Neural cell (in vitro differentiated cells): ENCODE measurements at regions not wholly inside any gene's neighbourhood (a gene's known extent, or its start where the extent isn't known, plus 50 kb on each side); places are given as distances from the start of the nearest gene placed in this dataset.

Source experiments
- H2AFZ ChIP-seq: fragments of 200-600, 300-800 bp; sonication (generic), shearing (Covaris generic); 2 replicates; pipeline ENCODE4 v1.6.0; 2014; ENCODE audit warnings: low read depth, mild to moderate bottlenecking, antibody characterized with exemption, low read length, moderate library complexity
- H3F3A ChIP-seq: fragments of 200-600 bp; shearing (Covaris generic); 2 replicates; pipeline ENCODE4 v1.6.1; 2016; ENCODE audit warnings: mild to moderate bottlenecking, moderate library complexity, mixed read lengths, antibody characterized with exemption, low read length; ENCODE audit not compliant: insufficient read depth, poor library complexity, severe bottlenecking
- H3K27ac ChIP-seq: fragments of 200-600, 300-800 bp; sonication (generic), shearing (Covaris generic); 2 replicates; pipeline ENCODE4 v1.5.1; 2014; ENCODE audit warnings: mild to moderate bottlenecking, low read length, moderate library complexity
- H3K27me3 ChIP-seq: fragments of 300-800, 200-600 bp; sonication (generic), shearing (Covaris generic); 2 replicates; pipeline ENCODE4 v1.6.0; 2014; ENCODE audit warnings: mild to moderate bottlenecking, low read depth, low read length, moderate library complexity; ENCODE audit not compliant: insufficient read depth
- H3K36me3 ChIP-seq: fragments of 300-800, 200-600 bp; sonication (generic), shearing (Covaris generic); 2 replicates; pipeline ENCODE4 v1.5.1; 2014; ENCODE audit warnings: mild to moderate bottlenecking, antibody characterized with exemption, low read length, moderate library complexity; ENCODE audit not compliant: insufficient read depth
- H3K4me2 ChIP-seq: fragments of 300-800, 200-600 bp; sonication (generic), shearing (Covaris generic); 2 replicates; pipeline ENCODE4 v1.6.0; 2014; ENCODE audit warnings: mild to moderate bottlenecking, low read length
- H3K4me3 ChIP-seq: fragments of 300-800, 200-600 bp; sonication (generic), shearing (Covaris generic); 2 replicates; pipeline ENCODE4 v1.5.1; 2014; ENCODE audit warnings: mild to moderate bottlenecking, low read length, moderate library complexity
- H3K79me2 ChIP-seq: fragments of 200-600 bp; shearing (Covaris generic); replicated peaks from 2 replicates; pipeline ENCODE4 v1.6.0; 2014; ENCODE audit warnings: mild to moderate bottlenecking, low read length, moderate library complexity; ENCODE audit not compliant: insufficient read depth
- H3K9ac ChIP-seq: fragments of 300-800, 200-600 bp; sonication (generic), shearing (Covaris generic); 2 replicates; pipeline ENCODE4 v1.6.1; 2016; ENCODE audit warnings: mild to moderate bottlenecking, low read length, mixed read lengths
- H3K9me2 ChIP-seq: fragments of 200-600 bp; shearing (Covaris generic); 2 replicates; pipeline ENCODE4 v1.6.1; 2016; ENCODE audit warnings: mild to moderate bottlenecking, low read length, mixed read lengths; ENCODE audit not compliant: insufficient read depth
- H3K9me3 ChIP-seq: fragments of 200-600, 300-800 bp; sonication (generic), shearing (Covaris generic); 2 replicates; pipeline ENCODE4 v1.6.1; 2016; ENCODE audit warnings: mild to moderate bottlenecking, mixed run types, low read length, moderate library complexity, mixed read lengths
- H4K20me1 ChIP-seq: fragments of 200-600 bp; shearing (Covaris generic); 2 replicates; pipeline ENCODE4 v1.6.1; 2016; ENCODE audit warnings: mild to moderate bottlenecking, mixed run types; ENCODE audit not compliant: insufficient read depth
- EP300 ChIP-seq: fragments of 450-650 bp; conservative IDR thresholded peaks from 2 replicates; pipeline ENCODE4 v1.6.1; 2014; ENCODE audit warnings: antibody characterized with exemption, mild to moderate bottlenecking, moderate library complexity; ENCODE audit not compliant: poor library complexity, severe bottlenecking
- EZH2 ChIP-seq: fragments of 200-600, 300-800 bp; shearing (Covaris generic), sonication (generic); IDR thresholded peaks from 2 replicates; pipeline ENCODE4 v1.6.1; 2014; ENCODE audit warnings: antibody characterized with exemption, low read length, borderline replicate concordance, mild to moderate bottlenecking; ENCODE audit not compliant: insufficient read depth, poor library complexity, severe bottlenecking
- MXI1 ChIP-seq: fragments of 450-650 bp; conservative IDR thresholded peaks from 2 replicates; pipeline ENCODE4 v1.6.1; 2014; ENCODE audit warnings: antibody characterized with exemption, mild to moderate bottlenecking; ENCODE audit not compliant: poor library complexity, severe bottlenecking
- POLR2AphosphoS5 ChIP-seq: IDR thresholded peaks from 2 replicates; pipeline ENCODE4 v1.6.1; 2012
- RAD21 ChIP-seq: fragments of 450-650 bp; conservative IDR thresholded peaks from 2 replicates; pipeline ENCODE4 v1.6.1; 2014; ENCODE audit warnings: antibody characterized with exemption, mild to moderate bottlenecking, moderate library complexity
- SMC3 ChIP-seq: fragments of 450-650 bp; conservative IDR thresholded peaks from 2 replicates; pipeline ENCODE4 v1.6.1; 2014; ENCODE audit warnings: antibody characterized with exemption, mild to moderate bottlenecking, moderate library complexity; ENCODE audit not compliant: poor library complexity
- TAF1 ChIP-seq: IDR thresholded peaks from 2 replicates; pipeline ENCODE4 v1.6.1; 2012; ENCODE audit warnings: low read depth
- TF ChIP-seq, protein P1 (sequence below): IDR thresholded peaks from 2 replicates; pipeline ENCODE4 v1.6.1; 2012; ENCODE audit warnings: borderline replicate concordance
- TF ChIP-seq, protein P2 (sequence below): fragments of 450-650 bp; IDR thresholded peaks from 2 replicates; pipeline ENCODE4 v1.5.1; 2014; ENCODE audit warnings: antibody characterized with exemption, mild to moderate bottlenecking, moderate library complexity; ENCODE audit not compliant: poor library complexity, severe bottlenecking

DNA sequence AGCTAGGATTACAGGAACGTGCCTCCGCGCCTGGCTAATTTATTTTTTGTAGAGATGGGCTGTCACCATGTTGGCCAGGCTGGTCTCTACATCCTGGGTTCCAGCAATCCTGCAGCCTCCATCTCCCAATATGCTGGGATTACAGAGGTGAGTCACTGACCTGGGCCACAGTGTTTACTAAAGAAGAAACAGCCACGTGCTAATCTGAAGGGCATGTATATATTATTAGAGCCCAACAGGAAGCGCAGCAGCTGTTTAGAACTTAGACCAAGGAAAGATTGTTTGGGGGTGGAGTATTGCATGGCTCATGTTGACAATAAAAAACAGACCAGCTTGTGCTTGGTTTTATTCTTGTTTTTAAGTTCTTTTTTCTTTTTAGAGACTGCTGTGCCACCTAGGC, 60.2 kb downstream of the HAPSTR1 start:
- Histone ChIP-seq H3K9me2 (no peaks in the 10 kb centered on the region), H3K4me3 (no peak overlapping the region), H3K27me3 (no peaks in the 10 kb centered on the region), H4K20me1 (no peaks in the 10 kb centered on the region), H3K36me3 (no peaks in the 10 kb centered on the region), H3F3A (no peaks in the 10 kb centered on the region), H3K4me2 (no peak overlapping the region), H3K79me2 (no peaks in the 10 kb centered on the region), H3K27ac (no peak overlapping the region), H2AFZ (no peak overlapping the region), H3K9me3 (no peaks in the 10 kb centered on the region), H3K9ac (no peak overlapping the region)
- TF ChIP-seq, protein P1, sequence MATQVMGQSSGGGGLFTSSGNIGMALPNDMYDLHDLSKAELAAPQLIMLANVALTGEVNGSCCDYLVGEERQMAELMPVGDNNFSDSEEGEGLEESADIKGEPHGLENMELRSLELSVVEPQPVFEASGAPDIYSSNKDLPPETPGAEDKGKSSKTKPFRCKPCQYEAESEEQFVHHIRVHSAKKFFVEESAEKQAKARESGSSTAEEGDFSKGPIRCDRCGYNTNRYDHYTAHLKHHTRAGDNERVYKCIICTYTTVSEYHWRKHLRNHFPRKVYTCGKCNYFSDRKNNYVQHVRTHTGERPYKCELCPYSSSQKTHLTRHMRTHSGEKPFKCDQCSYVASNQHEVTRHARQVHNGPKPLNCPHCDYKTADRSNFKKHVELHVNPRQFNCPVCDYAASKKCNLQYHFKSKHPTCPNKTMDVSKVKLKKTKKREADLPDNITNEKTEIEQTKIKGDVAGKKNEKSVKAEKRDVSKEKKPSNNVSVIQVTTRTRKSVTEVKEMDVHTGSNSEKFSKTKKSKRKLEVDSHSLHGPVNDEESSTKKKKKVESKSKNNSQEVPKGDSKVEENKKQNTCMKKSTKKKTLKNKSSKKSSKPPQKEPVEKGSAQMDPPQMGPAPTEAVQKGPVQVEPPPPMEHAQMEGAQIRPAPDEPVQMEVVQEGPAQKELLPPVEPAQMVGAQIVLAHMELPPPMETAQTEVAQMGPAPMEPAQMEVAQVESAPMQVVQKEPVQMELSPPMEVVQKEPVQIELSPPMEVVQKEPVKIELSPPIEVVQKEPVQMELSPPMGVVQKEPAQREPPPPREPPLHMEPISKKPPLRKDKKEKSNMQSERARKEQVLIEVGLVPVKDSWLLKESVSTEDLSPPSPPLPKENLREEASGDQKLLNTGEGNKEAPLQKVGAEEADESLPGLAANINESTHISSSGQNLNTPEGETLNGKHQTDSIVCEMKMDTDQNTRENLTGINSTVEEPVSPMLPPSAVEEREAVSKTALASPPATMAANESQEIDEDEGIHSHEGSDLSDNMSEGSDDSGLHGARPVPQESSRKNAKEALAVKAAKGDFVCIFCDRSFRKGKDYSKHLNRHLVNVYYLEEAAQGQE, result no peak
- TF ChIP-seq TAF1, result no peak
- TF ChIP-seq MXI1, result no peak
- no peak for TF ChIP-seq RAD21
- no peak for TF ChIP-seq POLR2AphosphoS5
- no peak for TF ChIP-seq SMC3
- no peak for TF ChIP-seq EP300
- no peak for TF ChIP-seq EZH2
- TF ChIP-seq, protein P2, sequence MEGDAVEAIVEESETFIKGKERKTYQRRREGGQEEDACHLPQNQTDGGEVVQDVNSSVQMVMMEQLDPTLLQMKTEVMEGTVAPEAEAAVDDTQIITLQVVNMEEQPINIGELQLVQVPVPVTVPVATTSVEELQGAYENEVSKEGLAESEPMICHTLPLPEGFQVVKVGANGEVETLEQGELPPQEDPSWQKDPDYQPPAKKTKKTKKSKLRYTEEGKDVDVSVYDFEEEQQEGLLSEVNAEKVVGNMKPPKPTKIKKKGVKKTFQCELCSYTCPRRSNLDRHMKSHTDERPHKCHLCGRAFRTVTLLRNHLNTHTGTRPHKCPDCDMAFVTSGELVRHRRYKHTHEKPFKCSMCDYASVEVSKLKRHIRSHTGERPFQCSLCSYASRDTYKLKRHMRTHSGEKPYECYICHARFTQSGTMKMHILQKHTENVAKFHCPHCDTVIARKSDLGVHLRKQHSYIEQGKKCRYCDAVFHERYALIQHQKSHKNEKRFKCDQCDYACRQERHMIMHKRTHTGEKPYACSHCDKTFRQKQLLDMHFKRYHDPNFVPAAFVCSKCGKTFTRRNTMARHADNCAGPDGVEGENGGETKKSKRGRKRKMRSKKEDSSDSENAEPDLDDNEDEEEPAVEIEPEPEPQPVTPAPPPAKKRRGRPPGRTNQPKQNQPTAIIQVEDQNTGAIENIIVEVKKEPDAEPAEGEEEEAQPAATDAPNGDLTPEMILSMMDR, result no peak

DNA sequence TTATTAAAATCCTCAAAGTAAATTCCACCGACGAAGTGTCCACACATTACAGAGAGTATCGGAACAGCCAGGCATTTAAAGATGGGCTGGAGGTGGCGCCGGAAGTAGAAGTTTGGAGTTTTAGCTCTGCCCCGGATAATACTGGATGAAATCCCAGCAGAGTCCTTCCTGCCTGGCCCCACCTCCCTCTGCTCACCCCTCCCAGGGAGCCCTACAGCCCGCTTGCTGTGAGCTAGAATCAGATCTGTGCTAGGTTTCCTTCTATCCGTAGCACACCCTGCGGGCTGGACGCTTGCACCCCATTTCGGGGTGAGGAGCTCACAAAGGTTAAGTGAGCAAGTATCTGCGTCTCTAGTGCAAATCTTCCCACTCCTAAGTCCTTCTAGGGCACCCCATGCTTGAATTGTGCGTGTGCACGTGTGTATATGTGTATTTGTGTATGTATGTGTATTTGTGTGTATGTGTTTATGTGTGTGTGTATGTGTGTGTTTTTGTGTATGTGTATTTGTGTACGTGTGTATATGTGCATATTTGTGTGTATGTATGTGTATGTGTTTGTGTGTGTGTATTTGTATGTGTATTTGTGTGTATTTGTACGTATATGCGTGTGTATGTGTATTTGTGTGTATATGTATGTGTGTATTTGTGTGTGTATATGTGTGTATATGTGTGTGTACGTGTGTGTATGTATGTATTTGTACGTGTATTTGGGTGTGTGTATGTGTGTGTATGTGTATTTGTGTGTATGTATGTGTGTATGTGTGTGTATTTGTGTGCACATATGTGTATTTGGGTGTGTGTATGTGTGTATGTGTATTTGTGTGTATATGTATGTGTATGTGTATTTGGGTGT, 61.4 kb downstream of the HAPSTR1 start:
- Histone ChIP-seq H4K20me1 (no peaks in the 10 kb centered on the region), H3K27ac (no peak overlapping the region), H3K36me3 (no peaks in the 10 kb centered on the region), H3K27me3 (no peaks in the 10 kb centered on the region), H3K79me2 (no peaks in the 10 kb centered on the region), H3K9ac (no peak overlapping the region), H3F3A (no peaks in the 10 kb centered on the region), H3K9me2 (no peaks in the 10 kb centered on the region), H3K9me3 (no peaks in the 10 kb centered on the region), H3K4me2 (no peak overlapping the region), H3K4me3 (no peak overlapping the region), H2AFZ (no peak overlapping the region)
- TF ChIP-seq TAF1, result no peak
- TF ChIP-seq, protein P2, result no peak
- TF ChIP-seq POLR2AphosphoS5, result no peak
- no peak for TF ChIP-seq SMC3
- TF ChIP-seq EP300, result no peak
- no peak for TF ChIP-seq MXI1
- TF ChIP-seq, protein P1, result no peak
- TF ChIP-seq EZH2, result no peak
- TF ChIP-seq RAD21, result no peak
